ENCODE measurements at regions not wholly inside any gene's neighbourhood (a gene's known extent, or its start where the extent isn't known, plus 50 kb on each side); places are given as distances from the start of the nearest gene placed in this dataset.

DNA sequence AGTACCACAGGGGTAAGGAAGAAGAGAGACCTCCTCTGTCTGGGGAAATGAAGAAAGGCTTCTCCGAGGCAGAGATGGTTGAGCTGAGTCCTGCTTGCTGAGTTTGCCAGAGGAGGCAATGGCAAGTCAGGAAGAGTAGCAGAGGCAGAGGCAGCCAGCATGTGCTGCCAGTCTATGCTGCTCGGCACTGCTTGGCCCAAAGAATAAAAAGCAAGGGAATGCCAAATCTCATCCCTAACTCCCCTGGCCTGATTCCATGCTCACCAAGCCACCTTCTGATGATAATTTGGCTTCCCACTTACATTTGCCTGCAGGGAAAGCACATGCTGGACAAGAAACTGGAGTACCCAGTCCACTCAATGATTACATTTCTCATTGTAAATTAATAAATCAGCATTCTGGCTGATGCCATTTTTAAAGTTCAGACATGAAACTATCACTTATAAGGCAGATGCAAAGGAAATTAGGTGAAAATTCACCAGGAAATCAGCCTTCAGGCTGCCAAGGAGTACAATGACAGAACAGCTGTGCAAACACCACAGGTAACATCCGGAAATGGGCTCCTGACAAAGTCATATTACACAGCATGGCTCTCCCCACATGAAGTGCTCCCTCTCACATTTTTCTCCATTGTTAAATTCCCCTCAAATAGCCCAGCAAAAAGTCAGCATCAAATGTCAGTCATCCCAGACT lies 245.9 kb downstream of the MTERF1 start:
- Histone ChIP-seq H3K23ac (ENCODE audit: low read depth, low read length, poor library complexity) (no peak overlapping the region), H2AK5ac (ENCODE audit: low read depth, low read length) (no peak overlapping the region), H3K79me1 (ENCODE audit: low read depth, low read length) (no peaks in the 10 kb centered on the region), H3K4me1 (ENCODE audit: control insufficient read depth in 2 of 2, insufficient read depth in 1 of 2, low read depth in 1 of 2, low read length in 2 of 2) (peaks cover 3 to 12% of the 10 kb centered on the region in 2 donors), H2BK120ac (ENCODE audit: low read depth, low read length) (no peak overlapping the region), H2BK5ac (ENCODE audit: low read length) (no peak overlapping the region), H4K8ac (ENCODE audit: low read depth, low read length) (no peak overlapping the region), H3K18ac (ENCODE audit: low read length) (peak overlapping the region; percentile 4), H3K27me3 (ENCODE audit: control insufficient read depth in 3 of 3, insufficient read depth in 3 of 3, low read depth in 1 of 3, low read length in 3 of 3) (no peaks in the 10 kb centered on the region), H3K14ac (ENCODE audit: low read length) (no peak overlapping the region), H2BK15ac (ENCODE audit: low read length) (no peak overlapping the region), H3K4ac (ENCODE audit: low read length) (no peak overlapping the region), H2BK12ac (ENCODE audit: low read length) (no peak overlapping the region), H2AFZ (ENCODE audit: low read length) (no peak overlapping the region), H3K4me2 (ENCODE audit: insufficient read depth, low read length, poor library complexity, severe bottlenecking) (no peak overlapping the region), H3K9me3 (replicated peaks in 1 of 2; ENCODE audit: control insufficient read depth in 2 of 2, insufficient read depth in 1 of 2, low read depth in 1 of 2, low read length in 2 of 2) (peaks cover 0 to 2% of the 10 kb centered on the region in 2 donors), H3K9ac (ENCODE audit: low read depth, low read length, poor library complexity) (no peak overlapping the region), H3K4me3 (ENCODE audit: low read length in 2 of 2) (no peak overlapping the region), H3K27ac (replicated peaks; ENCODE audit: low read length) (no peak overlapping the region), H3K36me3 (replicated peaks in 1 of 2; ENCODE audit: control insufficient read depth in 2 of 2, insufficient read depth in 2 of 2, low read length in 2 of 2) (no peaks in the 10 kb centered on the region), H4K91ac (ENCODE audit: low read depth, low read length, poor library complexity) (no peak overlapping the region)
- DNase-seq (ENCODE audit: low spot score): no peak
- WGBS, 2 donors (ENCODE audit: extremely low coverage in 2 of 2, insufficient read length in 2 of 2, insufficient replicate concordance in 1 of 2): no CpG with 5 or more reads among the region's 3 CpGs

DNA sequence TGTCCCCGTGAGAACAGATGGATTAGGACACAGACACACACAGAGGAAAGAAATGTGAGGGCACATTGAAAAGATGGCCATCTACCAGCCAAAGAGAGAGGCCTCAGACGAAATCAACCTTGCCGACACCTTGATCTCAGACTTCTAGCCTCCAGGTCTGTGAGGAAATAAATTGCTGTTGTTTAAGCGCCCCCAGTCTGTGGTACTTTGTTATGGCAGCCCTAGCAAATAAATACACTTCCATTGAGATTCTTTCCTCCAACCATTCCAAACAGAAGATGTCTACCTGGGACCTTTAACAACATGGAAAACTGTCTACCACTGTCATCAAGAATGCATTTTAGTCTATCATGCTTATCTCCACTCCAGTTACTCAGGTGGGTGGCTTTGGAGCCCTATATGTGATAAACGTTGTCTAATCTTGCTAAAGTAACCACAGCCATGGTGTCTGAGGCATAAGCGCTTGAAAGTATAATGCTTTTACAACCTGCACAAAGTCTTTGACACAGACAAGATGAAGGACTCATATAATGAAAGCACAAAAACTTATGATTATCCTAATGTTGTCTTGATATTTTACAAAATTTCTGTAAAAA lies 244.3 kb downstream of the MTERF1 start:
- no peak overlapping the region for H3K4ac ChIP-seq (ENCODE audit: low read length)
- H3K27ac ChIP-seq (replicated peaks; ENCODE audit: low read length): no peak overlapping the region
- no peak overlapping the region for H3K14ac ChIP-seq (ENCODE audit: low read length)
- H3K18ac ChIP-seq (ENCODE audit: low read length): no peak overlapping the region
- no CpG with 5 or more reads among the region's 6 CpGs for WGBS, 2 donors (ENCODE audit: extremely low coverage in 2 of 2, insufficient read length in 2 of 2, insufficient replicate concordance in 1 of 2)
- no peaks in the 10 kb centered on the region for H3K36me3 ChIP-seq (replicated peaks in 1 of 2; ENCODE audit: control insufficient read depth in 2 of 2, insufficient read depth in 2 of 2, low read length in 2 of 2)
- no peak overlapping the region for H2BK15ac ChIP-seq (ENCODE audit: low read length)
- H4K8ac ChIP-seq (ENCODE audit: low read depth, low read length): no peak overlapping the region
- H2AK5ac ChIP-seq (ENCODE audit: low read depth, low read length): no peak overlapping the region
- no peak overlapping the region for H3K9ac ChIP-seq (ENCODE audit: low read depth, low read length, poor library complexity)
- H2BK12ac ChIP-seq (ENCODE audit: low read length): no peak overlapping the region
- peaks cover 0 to 2% of the 10 kb centered on the region in 2 donors for H3K9me3 ChIP-seq (replicated peaks in 1 of 2; ENCODE audit: control insufficient read depth in 2 of 2, insufficient read depth in 1 of 2, low read depth in 1 of 2, low read length in 2 of 2)
- no peak overlapping the region for H3K4me2 ChIP-seq (ENCODE audit: insufficient read depth, low read length, poor library complexity, severe bottlenecking)
- no peak overlapping the region for H2BK120ac ChIP-seq (ENCODE audit: low read depth, low read length)
- H3K23ac ChIP-seq (ENCODE audit: low read depth, low read length, poor library complexity): no peak overlapping the region
- H2AFZ ChIP-seq (ENCODE audit: low read length): no peak overlapping the region
- no peaks in the 10 kb centered on the region for H3K27me3 ChIP-seq (ENCODE audit: control insufficient read depth in 3 of 3, insufficient read depth in 3 of 3, low read depth in 1 of 3, low read length in 3 of 3)
- H3K79me1 ChIP-seq (ENCODE audit: low read depth, low read length): no peaks in the 10 kb centered on the region
- H4K91ac ChIP-seq (ENCODE audit: low read depth, low read length, poor library complexity): no peak overlapping the region
- DNase-seq (ENCODE audit: low spot score): peak; percentile 35
- no peak overlapping the region for H2BK5ac ChIP-seq (ENCODE audit: low read length)
- H3K4me3 ChIP-seq (ENCODE audit: low read length in 2 of 2): no peak overlapping the region
- H3K4me1 ChIP-seq (ENCODE audit: control insufficient read depth in 2 of 2, insufficient read depth in 1 of 2, low read depth in 1 of 2, low read length in 2 of 2): peaks cover 3 to 12% of the 10 kb centered on the region in 2 donors

DNA sequence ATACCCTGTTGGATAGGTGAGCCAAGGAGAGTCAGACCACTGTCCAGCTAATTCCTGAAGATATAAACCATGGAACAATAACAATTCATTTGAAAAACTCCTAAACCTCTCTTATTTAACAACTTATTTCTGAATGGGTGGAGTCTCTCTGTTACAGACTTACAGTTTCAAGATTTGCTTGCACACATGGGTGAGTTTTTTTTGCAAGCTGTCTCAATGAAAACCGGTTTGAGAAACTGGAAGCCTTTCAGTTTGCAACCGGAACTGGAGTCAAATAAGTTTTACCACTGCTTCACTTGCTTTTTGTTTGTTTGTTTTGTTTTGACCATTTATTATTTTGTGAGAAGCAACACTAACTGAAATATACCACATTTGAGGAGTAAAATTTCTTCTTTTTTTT lies 243.8 kb downstream of the MTERF1 start:
- Histone ChIP-seq H4K8ac (ENCODE audit: low read depth, low read length) (no peak overlapping the region), H2BK12ac (ENCODE audit: low read length) (no peak overlapping the region), H3K4me2 (ENCODE audit: insufficient read depth, low read length, poor library complexity, severe bottlenecking) (no peak overlapping the region), H3K23ac (ENCODE audit: low read depth, low read length, poor library complexity) (no peak overlapping the region), H3K9ac (ENCODE audit: low read depth, low read length, poor library complexity) (no peak overlapping the region), H3K27ac (replicated peaks; ENCODE audit: low read length) (no peak overlapping the region), H2AK5ac (ENCODE audit: low read depth, low read length) (no peak overlapping the region), H3K14ac (ENCODE audit: low read length) (no peak overlapping the region), H3K36me3 (replicated peaks in 1 of 2; ENCODE audit: control insufficient read depth in 2 of 2, insufficient read depth in 2 of 2, low read length in 2 of 2) (no peaks in the 10 kb centered on the region), H2BK5ac (ENCODE audit: low read length) (no peak overlapping the region), H3K79me1 (ENCODE audit: low read depth, low read length) (no peaks in the 10 kb centered on the region), H3K4me1 (ENCODE audit: control insufficient read depth in 2 of 2, insufficient read depth in 1 of 2, low read depth in 1 of 2, low read length in 2 of 2) (peaks cover 3 to 12% of the 10 kb centered on the region in 2 donors), H3K9me3 (replicated peaks in 1 of 2; ENCODE audit: control insufficient read depth in 2 of 2, insufficient read depth in 1 of 2, low read depth in 1 of 2, low read length in 2 of 2) (peaks cover 0 to 2% of the 10 kb centered on the region in 2 donors), H2BK15ac (ENCODE audit: low read length) (no peak overlapping the region), H3K4me3 (ENCODE audit: low read length in 2 of 2) (no peak overlapping the region), H3K18ac (ENCODE audit: low read length) (no peak overlapping the region), H3K27me3 (ENCODE audit: control insufficient read depth in 3 of 3, insufficient read depth in 3 of 3, low read depth in 1 of 3, low read length in 3 of 3) (no peaks in the 10 kb centered on the region), H2AFZ (ENCODE audit: low read length) (no peak overlapping the region), H3K4ac (ENCODE audit: low read length) (no peak overlapping the region), H4K91ac (ENCODE audit: low read depth, low read length, poor library complexity) (no peak overlapping the region), H2BK120ac (ENCODE audit: low read depth, low read length) (no peak overlapping the region)
- no peak for DNase-seq (ENCODE audit: low spot score)
- no CpG with 5 or more reads among the region's 2 CpGs for WGBS, 2 donors (ENCODE audit: extremely low coverage in 2 of 2, insufficient read length in 2 of 2, insufficient replicate concordance in 1 of 2)

DNA sequence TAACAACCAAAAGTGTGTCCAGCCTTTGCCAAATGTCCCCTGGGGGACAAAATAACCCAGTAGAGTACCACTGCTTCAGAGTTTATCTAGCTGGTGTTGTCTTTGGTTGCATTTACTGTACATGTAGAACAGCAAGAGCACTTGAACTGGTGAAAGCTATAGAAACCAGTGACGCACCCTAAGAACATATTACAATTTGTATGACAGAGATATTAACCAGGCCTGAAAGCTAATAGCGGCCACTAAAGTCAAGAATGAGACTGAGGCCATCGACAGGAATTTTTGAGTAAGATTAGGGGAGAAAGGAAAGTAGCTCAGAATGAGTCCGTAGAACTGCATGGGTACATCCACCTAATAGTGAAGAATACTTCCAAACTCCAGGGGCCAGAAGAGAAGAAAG lies 236.2 kb downstream of the MTERF1 start:
- DNase-seq (ENCODE audit: low spot score): no peak
- Histone ChIP-seq H3K27me3 (ENCODE audit: control insufficient read depth in 3 of 3, insufficient read depth in 3 of 3, low read depth in 1 of 3, low read length in 3 of 3) (no peaks in the 10 kb centered on the region), H3K79me1 (ENCODE audit: low read depth, low read length) (no peaks in the 10 kb centered on the region), H3K4ac (ENCODE audit: low read length) (no peak overlapping the region), H2BK5ac (ENCODE audit: low read length) (no peak overlapping the region), H2AK5ac (ENCODE audit: low read depth, low read length) (no peak overlapping the region), H3K36me3 (replicated peaks in 1 of 2; ENCODE audit: control insufficient read depth in 2 of 2, insufficient read depth in 2 of 2, low read length in 2 of 2) (no peaks in the 10 kb centered on the region), H3K23ac (ENCODE audit: low read depth, low read length, poor library complexity) (no peak overlapping the region), H3K4me3 (ENCODE audit: low read length in 2 of 2) (no peak overlapping the region), H2BK120ac (ENCODE audit: low read depth, low read length) (no peak overlapping the region), H3K4me1 (ENCODE audit: control insufficient read depth in 2 of 2, insufficient read depth in 1 of 2, low read depth in 1 of 2, low read length in 2 of 2) (no peaks in the 10 kb centered on the region), H3K18ac (ENCODE audit: low read length) (no peak overlapping the region), H2AFZ (ENCODE audit: low read length) (no peak overlapping the region), H3K14ac (ENCODE audit: low read length) (no peak overlapping the region), H2BK12ac (ENCODE audit: low read length) (no peak overlapping the region), H3K4me2 (ENCODE audit: insufficient read depth, low read length, poor library complexity, severe bottlenecking) (no peak overlapping the region), H2BK15ac (ENCODE audit: low read length) (no peak overlapping the region), H4K8ac (ENCODE audit: low read depth, low read length) (no peak overlapping the region), H3K9me3 (replicated peaks in 1 of 2; ENCODE audit: control insufficient read depth in 2 of 2, insufficient read depth in 1 of 2, low read depth in 1 of 2, low read length in 2 of 2) (peaks cover 0 to 4% of the 10 kb centered on the region in 2 donors), H3K27ac (replicated peaks; ENCODE audit: low read length) (no peak overlapping the region), H3K9ac (ENCODE audit: low read depth, low read length, poor library complexity) (no peak overlapping the region), H4K91ac (ENCODE audit: low read depth, low read length, poor library complexity) (no peak overlapping the region)
- no CpG with 5 or more reads among the region's 4 CpGs for WGBS, 2 donors (ENCODE audit: extremely low coverage in 2 of 2, insufficient read length in 2 of 2, insufficient replicate concordance in 1 of 2)
